Neural progenitor cell (in vitro differentiated cells): ENCODE measurements at regions not wholly inside any gene's neighbourhood (a gene's known extent, or its start where the extent isn't known, plus 50 kb on each side); places are given as distances from the start of the nearest gene placed in this dataset.
A peak's percentile ranks its signal among the peaks of the same experiment; 100 is the strongest.

Experiments
- DNase-seq: peaks from one replicate; pipeline ENCODE4 v3.0.0-alpha.2; 2016; ENCODE audit warnings: low spot score
- H2AFZ ChIP-seq: fragments of 200-600 bp; sonication (generic); replicated peaks from 2 replicates; pipeline ENCODE4 v1.6.1; 2016; ENCODE audit warnings: antibody characterized with exemption
- H3F3A ChIP-seq: fragments of 200-600 bp; sonication (generic); 2 replicates; pipeline ENCODE4 v1.6.1; 2016; ENCODE audit warnings: antibody characterized with exemption, low read depth
- H3K27ac ChIP-seq: fragments of 200-600 bp; sonication (generic); 2 replicates; pipeline ENCODE4 v1.5.1; 2016; ENCODE audit warnings: mild to moderate bottlenecking
- H3K27me3 ChIP-seq: fragments of 200-600 bp; sonication (generic); 2 replicates; pipeline ENCODE4 v1.6.1; 2016; ENCODE audit warnings: mild to moderate bottlenecking, moderate library complexity
- H3K36me3 ChIP-seq: fragments of 200-600 bp; sonication (generic); 2 replicates; pipeline ENCODE4 v1.5.1; 2016
- H3K4me1 ChIP-seq: fragments of 200-600 bp; sonication (generic); 2 replicates; pipeline ENCODE4 v1.6.1; 2016; ENCODE audit warnings: mixed run types
- H3K4me2 ChIP-seq: fragments of 200-600 bp; sonication (generic); 2 replicates; pipeline ENCODE4 v1.6.1; 2016
- H3K4me3 ChIP-seq: fragments of 200-600 bp; sonication (generic); 2 replicates; pipeline ENCODE4 v1.5.1; 2016
- H3K79me2 ChIP-seq: fragments of 200-600 bp; sonication (generic); 2 replicates; pipeline ENCODE4 v1.6.1; 2016; ENCODE audit warnings: low read depth
- H3K9ac ChIP-seq: fragments of 200-600 bp; sonication (generic); 2 replicates; pipeline ENCODE4 v1.6.1; 2016
- H3K9me3 ChIP-seq: fragments of 200-600 bp; sonication (generic); 2 replicates; pipeline ENCODE4 v1.5.1; 2016; ENCODE audit warnings: low read depth
- H4K20me1 ChIP-seq: fragments of 200-600 bp; sonication (generic); 2 replicates; pipeline ENCODE4 v1.6.1; 2016; ENCODE audit warnings: low read depth
- H3K27ac Mint-ChIP-seq: 3 replicates; pipeline ENCODE4 v1.8.0; 2021; ENCODE audit warnings: mixed read lengths
- H3K27me3 Mint-ChIP-seq: 2 replicates; pipeline ENCODE4 v1.8.0; 2022; ENCODE audit warnings: low read depth, mild to moderate bottlenecking, inconsistent platforms, moderate library complexity, mixed read lengths; ENCODE audit not compliant: insufficient read depth
- H3K36me3 Mint-ChIP-seq: 3 replicates; pipeline ENCODE4 v1.8.0; 2021; ENCODE audit warnings: mixed read lengths
- H3K4me1 Mint-ChIP-seq: 3 replicates; pipeline ENCODE4 v1.8.0; 2021; ENCODE audit warnings: mixed read lengths
- H3K4me3 Mint-ChIP-seq: 3 replicates; pipeline ENCODE4 v1.8.0; 2021; ENCODE audit warnings: mild to moderate bottlenecking, moderate library complexity, mixed read lengths
- H3K9me3 Mint-ChIP-seq: 3 replicates; pipeline ENCODE4 v1.8.0; 2020; ENCODE audit warnings: mixed read lengths
- EZH2 ChIP-seq: fragments of 200-600 bp; sonication (generic); IDR thresholded peaks from 2 replicates; pipeline ENCODE4 v1.6.1; 2017; ENCODE audit warnings: antibody characterized with exemption, mild to moderate bottlenecking, moderate library complexity
- EZH2phosphoT487 ChIP-seq: fragments of 200-600 bp; sonication (generic); IDR thresholded peaks from 2 replicates; pipeline ENCODE4 v1.6.1; 2017; ENCODE audit warnings: antibody characterized with exemption
- TF ChIP-seq, protein P1 (sequence below): fragments of 200-600 bp; sonication (generic); IDR thresholded peaks from 2 replicates; pipeline ENCODE4 v1.5.1; 2017; ENCODE audit warnings: antibody characterized with exemption, mild to moderate bottlenecking

DNA sequence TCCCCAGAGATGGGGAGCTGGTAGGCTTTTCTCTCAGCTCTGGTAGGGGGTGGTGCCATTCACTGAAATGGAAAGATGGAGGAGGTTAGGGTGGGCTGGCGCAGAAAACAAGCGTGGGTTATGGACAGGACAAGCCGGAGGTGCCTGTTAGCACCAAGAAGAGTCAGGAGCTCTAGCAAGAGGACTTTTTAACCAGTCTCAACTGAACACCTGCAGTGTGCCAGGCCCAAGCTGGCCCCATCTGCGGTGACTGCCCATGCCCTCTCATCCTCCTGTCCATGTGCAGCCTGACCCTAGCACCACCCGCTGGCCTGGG, 254.4 kb downstream of the RHOU start:
- H3K4me1 ChIP-seq: peaks cover 36% of the 10 kb centered on the region
- no peak overlapping the region for H2AFZ ChIP-seq
- TF ChIP-seq EZH2 (no peak), EZH2phosphoT487 (no peak)
- TF ChIP-seq, protein P1, sequence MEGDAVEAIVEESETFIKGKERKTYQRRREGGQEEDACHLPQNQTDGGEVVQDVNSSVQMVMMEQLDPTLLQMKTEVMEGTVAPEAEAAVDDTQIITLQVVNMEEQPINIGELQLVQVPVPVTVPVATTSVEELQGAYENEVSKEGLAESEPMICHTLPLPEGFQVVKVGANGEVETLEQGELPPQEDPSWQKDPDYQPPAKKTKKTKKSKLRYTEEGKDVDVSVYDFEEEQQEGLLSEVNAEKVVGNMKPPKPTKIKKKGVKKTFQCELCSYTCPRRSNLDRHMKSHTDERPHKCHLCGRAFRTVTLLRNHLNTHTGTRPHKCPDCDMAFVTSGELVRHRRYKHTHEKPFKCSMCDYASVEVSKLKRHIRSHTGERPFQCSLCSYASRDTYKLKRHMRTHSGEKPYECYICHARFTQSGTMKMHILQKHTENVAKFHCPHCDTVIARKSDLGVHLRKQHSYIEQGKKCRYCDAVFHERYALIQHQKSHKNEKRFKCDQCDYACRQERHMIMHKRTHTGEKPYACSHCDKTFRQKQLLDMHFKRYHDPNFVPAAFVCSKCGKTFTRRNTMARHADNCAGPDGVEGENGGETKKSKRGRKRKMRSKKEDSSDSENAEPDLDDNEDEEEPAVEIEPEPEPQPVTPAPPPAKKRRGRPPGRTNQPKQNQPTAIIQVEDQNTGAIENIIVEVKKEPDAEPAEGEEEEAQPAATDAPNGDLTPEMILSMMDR: no peak
- H3K9me3 Mint-ChIP-seq: no peaks in the 10 kb centered on the region
- no peak overlapping the region for H3K4me3 ChIP-seq
- no peaks in the 10 kb centered on the region for H3K36me3 ChIP-seq
- H3K9me3 ChIP-seq: no peaks in the 10 kb centered on the region
- no peak overlapping the region for H3K27ac ChIP-seq
- H3K36me3 Mint-ChIP-seq: peaks cover 1% of the 10 kb centered on the region
- no peaks in the 10 kb centered on the region for H3K79me2 ChIP-seq
- no peaks in the 10 kb centered on the region for H3F3A ChIP-seq
- peaks cover 51% of the 10 kb centered on the region for H3K4me1 Mint-ChIP-seq
- DNase-seq: no peak
- peaks cover 12% of the 10 kb centered on the region for H3K27me3 Mint-ChIP-seq
- H3K4me2 ChIP-seq: no peak overlapping the region
- H3K27me3 ChIP-seq: no peaks in the 10 kb centered on the region
- no peak overlapping the region for H3K9ac ChIP-seq
- H3K27ac Mint-ChIP-seq: peak overlapping the region; percentile 83
- H4K20me1 ChIP-seq: no peaks in the 10 kb centered on the region
- H3K4me3 Mint-ChIP-seq: peak overlapping the region; percentile 48

DNA sequence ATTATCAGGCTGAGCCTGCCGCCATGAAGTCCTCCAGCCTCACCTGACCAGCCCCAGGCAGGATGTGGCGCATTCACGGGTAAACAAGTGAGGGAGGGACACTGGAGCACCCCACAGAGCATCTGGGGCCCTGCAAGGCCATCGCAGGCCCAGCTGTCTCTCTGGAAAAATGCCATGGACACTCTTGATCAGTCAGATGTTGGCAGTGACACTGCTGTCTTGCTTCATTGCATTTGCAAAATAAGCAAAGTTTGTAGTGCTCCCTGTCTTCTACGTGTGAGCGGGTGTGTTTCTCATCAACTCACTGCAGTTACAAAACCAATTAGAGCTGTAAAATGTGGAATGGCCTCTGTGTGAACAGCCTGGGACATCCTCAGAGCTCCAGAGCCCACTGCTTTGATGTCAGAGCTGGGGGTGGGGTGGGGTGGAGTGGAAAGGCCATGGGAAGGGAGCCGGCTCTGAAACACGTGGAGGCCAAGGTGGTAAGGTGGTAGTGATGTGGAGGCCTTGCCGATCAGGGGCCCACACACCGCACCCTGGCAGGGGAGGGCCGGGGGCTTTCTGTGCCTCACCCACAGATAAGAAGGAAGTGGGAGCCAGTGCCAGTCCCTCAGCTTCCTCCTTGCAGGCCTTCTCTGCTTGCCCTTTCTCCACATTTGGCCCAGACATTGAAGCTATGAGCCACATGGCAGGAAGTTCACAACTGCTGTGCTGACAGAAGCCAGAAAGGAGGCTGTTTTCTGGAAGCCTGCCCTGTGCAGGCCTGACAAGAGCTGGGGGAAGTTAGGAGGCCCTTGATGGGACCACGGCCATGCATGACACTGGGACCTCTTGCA, 254.9 kb downstream of the RHOU start:
- peaks cover 48% of the 10 kb centered on the region for H3K4me1 Mint-ChIP-seq
- no peaks in the 10 kb centered on the region for H3K9me3 Mint-ChIP-seq
- TF ChIP-seq EZH2phosphoT487 (no peak), EZH2 (no peak)
- TF ChIP-seq, protein P1: no peak
- Histone ChIP-seq H3K27me3 (no peaks in the 10 kb centered on the region), H3K4me3 (no peak overlapping the region), H3K4me2 (no peak overlapping the region), H2AFZ (no peak overlapping the region), H3K9me3 (no peaks in the 10 kb centered on the region), H3K36me3 (no peaks in the 10 kb centered on the region), H3K79me2 (no peaks in the 10 kb centered on the region), H3K27ac (no peak overlapping the region), H3K4me1 (peaks cover 36% of the 10 kb centered on the region), H4K20me1 (no peaks in the 10 kb centered on the region), H3K9ac (no peak overlapping the region), H3F3A (no peaks in the 10 kb centered on the region)
- DNase-seq: no peak
- no peaks in the 10 kb centered on the region for H3K36me3 Mint-ChIP-seq
- H3K4me3 Mint-ChIP-seq: no peak overlapping the region
- peaks cover 10% of the 10 kb centered on the region for H3K27me3 Mint-ChIP-seq
- no peak overlapping the region for H3K27ac Mint-ChIP-seq

DNA sequence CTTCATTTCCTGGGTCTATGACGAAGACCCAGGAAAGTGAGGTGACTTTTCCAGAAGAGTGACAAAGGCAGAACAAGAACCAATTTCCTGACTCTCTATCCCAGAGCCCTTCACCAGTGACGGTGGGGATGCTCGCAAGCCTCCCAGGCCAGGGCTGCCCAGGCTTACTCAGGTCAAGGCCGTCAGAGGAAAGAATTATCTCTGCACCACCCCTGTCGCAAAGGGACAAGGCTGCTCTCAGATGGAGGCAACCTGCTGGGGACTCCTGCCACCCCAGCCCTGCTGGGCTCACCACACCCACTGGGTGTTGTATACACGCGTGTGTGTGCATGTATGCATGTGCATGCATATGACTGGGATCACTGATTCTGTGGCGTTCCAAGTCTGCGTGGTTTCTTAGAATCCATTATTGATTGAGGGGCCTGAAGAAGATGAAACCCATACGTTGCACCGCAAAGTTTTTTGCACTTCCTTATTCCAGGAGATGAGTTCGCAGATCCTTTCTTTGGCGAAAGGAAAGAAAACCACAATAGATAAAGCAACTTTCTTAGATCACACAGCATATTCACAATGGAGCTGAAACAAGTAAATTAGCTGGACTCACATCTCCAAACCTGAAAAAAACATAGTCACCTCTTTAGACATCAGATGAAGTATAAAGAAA, 255.8 kb downstream of the RHOU start:
- H3K36me3 ChIP-seq: no peaks in the 10 kb centered on the region
- no peaks in the 10 kb centered on the region for H3K9me3 Mint-ChIP-seq
- H4K20me1 ChIP-seq: no peaks in the 10 kb centered on the region
- H3K4me3 ChIP-seq: no peak overlapping the region
- peaks cover 45% of the 10 kb centered on the region for H3K4me1 Mint-ChIP-seq
- H3K36me3 Mint-ChIP-seq: no peaks in the 10 kb centered on the region
- H3K27ac Mint-ChIP-seq: no peak overlapping the region
- DNase-seq: no peak
- no peak overlapping the region for H2AFZ ChIP-seq
- no peak overlapping the region for H3K9ac ChIP-seq
- H3K4me3 Mint-ChIP-seq: no peak overlapping the region
- H3K27ac ChIP-seq: no peak overlapping the region
- no peak overlapping the region for H3K4me2 ChIP-seq
- TF ChIP-seq, protein P1: no peak
- no peaks in the 10 kb centered on the region for H3K27me3 ChIP-seq
- H3F3A ChIP-seq: no peaks in the 10 kb centered on the region
- H3K27me3 Mint-ChIP-seq: peaks cover 7% of the 10 kb centered on the region
- H3K4me1 ChIP-seq: peaks cover 36% of the 10 kb centered on the region
- H3K9me3 ChIP-seq: no peaks in the 10 kb centered on the region
- no peaks in the 10 kb centered on the region for H3K79me2 ChIP-seq
